Left forelimb (tissue), 1 donor: ENCODE measurements at regions not wholly inside any gene's neighbourhood (a gene's known extent, or its start where the extent isn't known, plus 50 kb on each side); places are given as distances from the start of the nearest gene placed in this dataset.

Experiments used
- DNase-seq: peaks from one replicate; pipeline ENCODE4 v3.0.0-alpha.2; 2018; ENCODE audit warnings: low spot score

GRCh38 chr20:19077370-19078220 lies 134.8 kb upstream of the SLC24A3 start:
- DNase-seq: no peak

- no peak for DNase-seq
Observed at GRCh38 chr20:19078448-19079373, 133.7 kb upstream of the SLC24A3 start.

- DNase-seq: no peak
Observed at GRCh38 chr20:19079536-19080299, 132.7 kb upstream of the SLC24A3 start.

GRCh38 chr20:19081937-19082336 lies 130.5 kb upstream of the SLC24A3 start:
- no peak for DNase-seq

GRCh38 chr20:19083136-19083621 lies 129.3 kb upstream of the SLC24A3 start:
- no peak for DNase-seq

- no peak for DNase-seq
Observed at GRCh38 chr20:19090332-19090731, 122.1 kb upstream of the SLC24A3 start.

- DNase-seq: no peak
Observed at GRCh38 chr20:19094959-19095541, 117.4 kb upstream of the SLC24A3 start.

GRCh38 chr20:19095762-19096161 lies 116.7 kb upstream of the SLC24A3 start:
- no peak for DNase-seq

- no peak for DNase-seq
Observed at GRCh38 chr20:19096843-19097242, 115.6 kb upstream of the SLC24A3 start.

GRCh38 chr20:19098117-19098516 lies 114.3 kb upstream of the SLC24A3 start:
- no peak for DNase-seq

- DNase-seq: no peak
Observed at GRCh38 chr20:19098806-19099578, 113.5 kb upstream of the SLC24A3 start.

- DNase-seq: no peak
Observed at GRCh38 chr20:19099596-19100545, 112.6 kb upstream of the SLC24A3 start.

- DNase-seq: no peak
Observed at GRCh38 chr20:19100975-19101374, 111.5 kb upstream of the SLC24A3 start.

GRCh38 chr20:19104186-19104585 lies 108.3 kb upstream of the SLC24A3 start:
- no peak for DNase-seq

- no peak for DNase-seq
Observed at GRCh38 chr20:19108155-19108554, 104.3 kb upstream of the SLC24A3 start.

GRCh38 chr20:19110285-19110684 lies 102.2 kb upstream of the SLC24A3 start:
- DNase-seq: no peak

GRCh38 chr20:19110881-19111460 lies 101.5 kb upstream of the SLC24A3 start:
- DNase-seq: no peak

- no peak for DNase-seq
Observed at GRCh38 chr20:19112828-19113227, 99.6 kb upstream of the SLC24A3 start.

GRCh38 chr20:19113343-19113930 lies 99.0 kb upstream of the SLC24A3 start:
- DNase-seq: no peak
